CD4-positive, alpha-beta memory T cell (primary cell): ENCODE measurements at regions not wholly inside any gene's neighbourhood (a gene's known extent, or its start where the extent isn't known, plus 50 kb on each side); places are given as distances from the start of the nearest gene placed in this dataset.

Source experiments
- CTCF ChIA-PET: fragments of 350-600 bp; sonication (Branson Sonifier 250); formaldehyde crosslinking; loops from one replicate; lab custom pipeline; 2021; ENCODE audit warnings: inconsistent platforms; ENCODE audit not compliant: partially characterized antibody; lab: Charles Lee
- POLR2A ChIA-PET: fragments of 350-600 bp; sonication (Branson Sonifier 250); formaldehyde crosslinking; loops from one replicate; lab custom pipeline; 2021; ENCODE audit not compliant: partially characterized antibody; lab: Charles Lee
- DNase-seq, 5 donors: peaks; one replicate each; pipeline versions ENCODE4 v3.0.0 to v3.0.0-alpha.2; 2020 to 2022; ENCODE audit warnings: mixed read lengths in 1 of 5
- H3K27ac ChIP-seq: one replicate; pipeline ENCODE4 v1.7.0; 2013; ENCODE audit warnings: low read depth, low read length
- H3K27me3 ChIP-seq: 2 replicates; pipeline ENCODE4 v1.7.0; 2013; ENCODE audit warnings: mild to moderate bottlenecking, low read length, moderate library complexity; ENCODE audit not compliant: insufficient read depth
- H3K36me3 ChIP-seq: 2 replicates; pipeline ENCODE4 v1.7.0; 2013; ENCODE audit warnings: mild to moderate bottlenecking, low read length, moderate library complexity; ENCODE audit not compliant: insufficient read depth
- H3K4me1 ChIP-seq: 2 replicates; pipeline ENCODE4 v1.7.0; 2013; ENCODE audit warnings: mild to moderate bottlenecking, low read length, moderate library complexity; ENCODE audit not compliant: insufficient read depth
- H3K4me3 ChIP-seq, 2 donors: one replicate each; pipeline ENCODE4 v1.7.0; 2013; ENCODE audit warnings: low read length in 2 of 2, mild to moderate bottlenecking in 1 of 2
- H3K9me3 ChIP-seq, 2 donors: one replicate each; pipeline ENCODE4 v1.7.0; 2013; ENCODE audit warnings: low read length in 2 of 2, control low read depth in 1 of 2; ENCODE audit not compliant: control insufficient read depth in 1 of 2
- H3K27ac Mint-ChIP-seq, 7 donors: one replicate each; pipeline ENCODE4 v1.8.0; 2020 to 2021; ENCODE audit warnings: mixed read lengths in 7 of 7, mild to moderate bottlenecking in 6 of 7, inconsistent platforms in 3 of 7, moderate library complexity in 3 of 7
- H3K27me3 Mint-ChIP-seq, 2 donors: one replicate each; pipeline ENCODE4 v1.8.0; 2020 to 2021; ENCODE audit warnings: mixed read lengths in 2 of 2
- H3K36me3 Mint-ChIP-seq, 2 donors: one replicate each; pipeline ENCODE4 v1.8.0; 2020 to 2021; ENCODE audit warnings: mixed read lengths in 2 of 2, inconsistent platforms in 1 of 2, mild to moderate bottlenecking in 1 of 2
- H3K4me1 Mint-ChIP-seq, 4 donors: one replicate each; pipeline ENCODE4 v1.8.0; 2020 to 2021; ENCODE audit warnings: mixed read lengths in 4 of 4, mild to moderate bottlenecking in 1 of 4
- H3K4me3 Mint-ChIP-seq, 8 donors: one replicate each; pipeline ENCODE4 v1.8.0; 2020 to 2021; ENCODE audit warnings: mixed read lengths in 8 of 8, mild to moderate bottlenecking in 7 of 8, moderate library complexity in 6 of 8, inconsistent platforms in 3 of 8
- H3K9me3 Mint-ChIP-seq, 8 donors: one replicate each; pipeline ENCODE4 v1.8.0; 2020 to 2021; ENCODE audit warnings: mixed read lengths in 8 of 8, mild to moderate bottlenecking in 5 of 8, inconsistent platforms in 3 of 8, moderate library complexity in 1 of 8
- intact Hi-C: fragments of 100-400 bp; cut with micrococcal nuclease; formaldehyde crosslinking; loops from one replicate; pipeline ENCODE4 v1.15.1; 2023

DNA sequence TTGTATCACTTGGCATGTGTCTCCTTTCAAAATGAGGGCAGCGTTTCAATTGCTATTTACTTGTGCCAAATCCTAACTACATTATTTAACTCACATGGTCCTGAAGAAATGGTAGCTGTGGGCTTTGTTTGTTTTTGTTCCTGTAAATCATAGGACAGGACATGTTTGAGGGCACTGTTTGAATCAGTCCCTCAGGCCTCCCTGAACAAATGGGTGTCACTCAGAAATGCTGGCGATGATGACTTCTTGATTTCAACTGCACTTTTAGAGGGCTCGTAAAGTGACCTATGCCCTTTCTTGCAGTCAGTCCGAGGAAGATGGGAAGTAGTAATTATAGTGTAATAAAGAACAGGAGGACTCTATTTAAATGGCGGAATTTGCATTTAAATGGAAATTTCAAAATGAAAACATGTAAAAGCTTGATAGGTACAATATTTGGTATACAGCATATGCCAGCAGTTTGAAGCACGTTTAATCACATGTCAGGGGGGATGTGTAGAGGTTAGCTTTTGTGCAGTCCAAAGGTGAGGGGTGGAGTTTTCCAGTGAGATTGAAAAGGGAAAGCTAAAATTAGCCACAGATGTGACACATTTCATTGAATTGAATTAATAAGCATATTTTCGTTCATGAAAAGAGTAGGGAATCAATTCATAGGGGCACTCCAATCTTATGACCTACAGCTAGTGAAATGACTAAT, 1958.7 kb upstream of the IGFBP7 start:
- Mint-ChIP-seq H3K4me1 (no peaks in the 10 kb centered on the region), H3K4me3 (no peak overlapping the region), H3K27me3 (no peaks in the 10 kb centered on the region), H3K9me3 (peaks cover 0 to 37% (median 12%) of the 10 kb centered on the region in 8 donors), H3K36me3 (no peaks in the 10 kb centered on the region), H3K27ac (no peak overlapping the region)
- Histone ChIP-seq H3K9me3 (peaks cover 0 to 6% of the 10 kb centered on the region in 2 donors), H3K27me3 (no peaks in the 10 kb centered on the region), H3K36me3 (no peaks in the 10 kb centered on the region), H3K4me1 (no peaks in the 10 kb centered on the region), H3K27ac (no peak overlapping the region), H3K4me3 (no peak overlapping the region)
- POLR2A ChIA-PET, result no interaction called here
- DNase-seq, result no peak
- intact Hi-C loops, result no loop called here
- CTCF ChIA-PET, result no interaction called here

DNA sequence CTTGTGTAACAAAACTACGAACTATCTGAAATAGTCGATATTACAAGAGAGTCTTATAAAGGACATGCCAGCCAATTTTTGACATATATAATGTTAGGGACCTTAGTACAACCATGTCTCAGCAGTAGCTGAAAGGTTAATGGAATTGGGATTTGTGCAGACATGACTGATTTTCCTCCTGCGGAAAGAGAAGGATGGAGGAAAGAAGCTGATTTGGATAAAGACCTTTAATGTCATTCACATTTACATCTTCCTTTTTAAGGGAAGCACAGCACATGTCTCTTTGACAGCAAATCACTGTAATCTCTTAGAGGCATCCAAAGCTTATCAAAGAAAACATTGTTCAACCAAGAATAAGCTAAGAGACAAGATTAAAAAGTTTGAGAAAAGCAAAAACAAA, 1976.2 kb upstream of the IGFBP7 start:
- CTCF ChIA-PET, result no interaction called here

DNA sequence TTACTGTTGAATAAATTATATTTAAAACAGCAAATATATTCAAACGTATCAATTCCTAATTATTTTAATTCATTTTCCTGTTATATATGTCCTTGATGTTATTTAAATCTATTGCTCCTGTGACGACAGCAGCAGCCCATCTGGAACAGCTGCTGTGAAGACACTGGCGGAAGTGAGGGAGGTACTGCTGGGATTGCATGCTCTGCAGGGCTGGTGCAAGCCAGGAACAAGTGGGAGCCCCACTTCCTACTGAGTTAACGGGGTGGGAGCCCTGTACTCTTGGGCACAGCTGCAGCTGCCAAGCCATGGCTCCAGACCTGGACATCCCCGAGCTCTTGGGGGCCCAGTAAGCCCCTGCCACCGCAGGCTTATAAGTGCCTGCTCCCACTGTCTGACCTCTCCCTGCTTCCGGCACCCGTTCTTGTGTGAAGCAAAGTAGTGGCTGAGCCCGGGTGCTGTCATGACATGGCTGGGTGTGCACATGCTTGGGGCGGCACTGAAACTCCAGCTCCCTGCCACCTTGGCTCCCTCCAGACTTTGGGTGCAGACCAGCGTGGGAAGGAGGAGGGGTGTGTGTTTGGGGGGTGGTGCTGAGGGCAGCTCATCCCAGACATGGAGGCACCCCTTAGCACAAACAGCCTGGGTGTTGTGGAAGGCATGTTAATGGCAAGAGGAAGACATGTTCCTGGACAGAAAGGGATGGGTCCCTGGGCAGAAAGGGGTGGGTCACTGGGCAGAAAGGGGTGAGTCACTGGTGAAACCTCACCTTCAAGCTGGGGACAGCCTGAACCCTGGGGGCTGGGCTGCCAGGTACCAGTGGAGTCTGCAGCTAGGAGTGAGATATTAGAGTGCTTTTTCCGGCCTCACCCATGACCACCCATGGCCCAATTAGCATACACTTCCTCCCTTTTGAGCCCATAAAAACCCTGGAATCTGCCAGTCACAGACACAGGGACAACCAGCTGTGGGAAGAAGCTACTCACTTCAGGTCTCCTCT, 1981.3 kb upstream of the IGFBP7 start:
- ChIA-PET CTCF (no interaction called here), POLR2A (no interaction called here)
- H3K4me1 Mint-ChIP-seq, result no peaks in the 10 kb centered on the region
- H3K36me3 ChIP-seq, result no peaks in the 10 kb centered on the region
- no peaks in the 10 kb centered on the region for H3K27me3 ChIP-seq
- H3K9me3 Mint-ChIP-seq, result peaks cover 0 to 12% (median 8%) of the 10 kb centered on the region in 8 donors
- DNase-seq, result no peak
- H3K4me3 Mint-ChIP-seq, result no peak overlapping the region
- no peaks in the 10 kb centered on the region for H3K9me3 ChIP-seq
- H3K27ac ChIP-seq, result no peak overlapping the region
- no peaks in the 10 kb centered on the region for H3K27me3 Mint-ChIP-seq
- intact Hi-C loops, result no loop called here
- H3K36me3 Mint-ChIP-seq, result no peaks in the 10 kb centered on the region
- H3K4me3 ChIP-seq, result no peak overlapping the region
- H3K27ac Mint-ChIP-seq, result no peak overlapping the region
- H3K4me1 ChIP-seq, result no peaks in the 10 kb centered on the region

More for the DNA sequence above, 1976.2 kb upstream of the IGFBP7 start:
- Histone ChIP-seq H3K36me3 (no peaks in the 10 kb centered on the region), H3K27me3 (no peaks in the 10 kb centered on the region), H3K27ac (no peak overlapping the region), H3K9me3 (no peaks in the 10 kb centered on the region), H3K4me1 (no peaks in the 10 kb centered on the region), H3K4me3 (no peak overlapping the region)
- Mint-ChIP-seq H3K27ac (no peak overlapping the region), H3K27me3 (no peaks in the 10 kb centered on the region), H3K36me3 (no peaks in the 10 kb centered on the region), H3K4me3 (no peak overlapping the region), H3K9me3 (peaks cover 0 to 17% (median 6%) of the 10 kb centered on the region in 8 donors), H3K4me1 (no peaks in the 10 kb centered on the region)
- intact Hi-C loops, result no loop called here
- POLR2A ChIA-PET, result no interaction called here
- DNase-seq, result no peak

DNA sequence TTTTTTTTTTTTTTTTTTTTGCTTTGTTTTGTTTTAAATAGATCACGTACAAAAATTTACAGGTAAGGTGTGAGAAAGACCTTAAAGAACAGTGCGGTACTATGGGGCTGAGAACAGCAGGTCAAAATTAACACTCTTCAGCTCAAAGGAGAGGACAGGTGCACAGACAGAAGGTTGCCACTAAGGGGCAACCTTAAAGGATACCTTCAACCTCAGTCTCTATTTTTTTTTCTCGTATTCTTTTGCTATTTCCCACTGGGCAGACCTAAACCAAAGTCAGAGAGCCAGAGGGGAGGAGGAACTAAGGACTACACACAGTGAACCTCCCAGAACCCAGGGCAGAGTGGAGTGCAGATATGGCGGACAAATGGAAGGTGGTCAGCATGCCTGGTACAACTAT, 1984.3 kb upstream of the IGFBP7 start:
- intact Hi-C loops, result no loop called here
- Histone ChIP-seq H3K4me3 (no peak overlapping the region), H3K27ac (no peak overlapping the region), H3K27me3 (no peaks in the 10 kb centered on the region), H3K4me1 (no peaks in the 10 kb centered on the region), H3K36me3 (no peaks in the 10 kb centered on the region), H3K9me3 (no peaks in the 10 kb centered on the region)
- Mint-ChIP-seq H3K4me1 (no peaks in the 10 kb centered on the region), H3K36me3 (no peaks in the 10 kb centered on the region), H3K9me3 (peaks cover 0 to 13% (median 7%) of the 10 kb centered on the region in 8 donors), H3K27me3 (no peaks in the 10 kb centered on the region), H3K4me3 (no peak overlapping the region), H3K27ac (no peak overlapping the region)
- ChIA-PET POLR2A (no interaction called here), CTCF (no interaction called here)
- DNase-seq, result no peak

DNA sequence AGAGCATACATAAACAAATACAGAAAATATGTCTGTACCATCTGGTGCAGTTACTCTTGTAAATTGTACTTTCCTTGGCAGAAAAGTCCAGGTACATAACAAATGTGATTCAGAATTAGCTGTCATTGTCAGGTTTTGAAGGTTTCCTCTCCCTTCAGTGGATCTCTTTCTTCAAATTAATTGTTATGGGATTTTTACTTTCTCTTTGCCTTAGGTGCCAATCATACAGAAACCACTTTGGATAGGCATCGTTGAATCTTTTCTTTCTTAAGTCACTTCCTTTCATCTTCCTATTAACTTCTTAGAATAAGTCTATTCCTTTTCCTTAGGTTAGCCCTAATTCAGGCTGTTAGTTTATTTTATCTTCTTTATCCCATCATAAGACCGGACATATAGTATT, 1992.1 kb upstream of the IGFBP7 start:
- intact Hi-C loops, result no loop called here
- Histone ChIP-seq H3K4me3 (no peak overlapping the region), H3K27me3 (no peaks in the 10 kb centered on the region), H3K4me1 (no peaks in the 10 kb centered on the region), H3K9me3 (no peaks in the 10 kb centered on the region), H3K36me3 (no peaks in the 10 kb centered on the region), H3K27ac (no peak overlapping the region)
- DNase-seq, result no peak
- Mint-ChIP-seq H3K27ac (no peak overlapping the region), H3K4me3 (no peak overlapping the region), H3K9me3 (peaks cover 2 to 18% (median 9%) of the 10 kb centered on the region in 8 donors), H3K27me3 (no peaks in the 10 kb centered on the region), H3K36me3 (no peaks in the 10 kb centered on the region), H3K4me1 (no peaks in the 10 kb centered on the region)
- ChIA-PET CTCF (no interaction called here), POLR2A (no interaction called here)

DNA sequence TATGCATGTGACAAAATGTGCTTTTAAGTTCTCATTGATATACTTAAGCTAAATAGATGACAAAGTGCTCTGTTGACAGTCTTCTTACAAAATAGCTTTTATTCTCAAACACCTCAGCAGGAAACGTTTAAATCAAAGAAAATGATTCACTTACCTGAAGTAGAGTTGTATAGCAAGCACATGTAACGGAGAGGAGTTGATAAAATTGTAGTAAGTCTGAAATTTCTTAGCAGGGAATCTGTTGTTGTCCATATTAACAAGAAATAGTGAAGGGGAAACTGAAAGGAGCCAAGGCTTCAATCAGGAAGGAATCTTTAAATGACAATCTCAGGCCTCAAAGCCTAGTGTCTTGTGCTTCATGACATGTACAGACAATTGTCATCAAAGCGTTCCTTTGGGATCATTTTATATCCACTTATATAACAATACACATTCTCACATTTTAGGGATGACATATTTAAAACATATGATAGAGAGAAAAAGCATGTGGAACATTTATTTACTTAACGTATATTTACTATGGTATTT, 2010.2 kb upstream of the IGFBP7 start:
- Histone ChIP-seq H3K4me1 (no peaks in the 10 kb centered on the region), H3K27me3 (no peaks in the 10 kb centered on the region), H3K9me3 (no peaks in the 10 kb centered on the region), H3K4me3 (no peak overlapping the region), H3K27ac (no peak overlapping the region), H3K36me3 (no peaks in the 10 kb centered on the region)
- intact Hi-C loops, result no loop called here
- H3K4me3 Mint-ChIP-seq, result no peak overlapping the region
- no peak overlapping the region for H3K27ac Mint-ChIP-seq
- H3K4me1 Mint-ChIP-seq, result no peaks in the 10 kb centered on the region
- ChIA-PET CTCF (no interaction called here), POLR2A (no interaction called here)
- no peaks in the 10 kb centered on the region for H3K27me3 Mint-ChIP-seq
- H3K36me3 Mint-ChIP-seq, result no peaks in the 10 kb centered on the region
- DNase-seq, result no peak
- peaks cover 2 to 14% (median 7%) of the 10 kb centered on the region in 8 donors for H3K9me3 Mint-ChIP-seq

DNA sequence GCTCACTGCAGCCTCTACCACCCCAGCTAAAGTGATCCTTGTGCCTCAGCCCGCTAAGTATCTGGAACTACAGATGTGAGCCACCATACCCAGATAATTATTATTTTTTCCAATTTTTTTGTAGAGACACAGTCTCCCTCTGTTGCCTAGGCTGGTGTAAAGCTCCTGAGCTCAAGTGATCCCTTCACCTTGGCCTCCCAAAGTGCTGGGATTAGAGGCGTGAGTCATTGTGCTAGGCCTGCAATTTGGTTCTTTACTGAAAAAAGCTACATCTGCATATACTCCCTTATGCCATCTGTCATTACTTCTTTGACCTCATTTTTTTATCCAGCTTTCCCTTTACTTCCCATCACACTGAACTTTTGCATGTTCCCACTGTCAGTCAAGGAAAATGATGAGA, 2012.4 kb upstream of the IGFBP7 start:
- no peak for DNase-seq
- Histone ChIP-seq H3K27ac (no peak overlapping the region), H3K27me3 (no peaks in the 10 kb centered on the region), H3K36me3 (no peaks in the 10 kb centered on the region), H3K9me3 (no peaks in the 10 kb centered on the region), H3K4me1 (no peaks in the 10 kb centered on the region), H3K4me3 (no peak overlapping the region)
- no peak overlapping the region for H3K27ac Mint-ChIP-seq
- H3K36me3 Mint-ChIP-seq, result no peaks in the 10 kb centered on the region
- H3K27me3 Mint-ChIP-seq, result no peaks in the 10 kb centered on the region
- no peaks in the 10 kb centered on the region for H3K4me1 Mint-ChIP-seq
- H3K9me3 Mint-ChIP-seq, result peaks cover 4 to 14% (median 9%) of the 10 kb centered on the region in 8 donors
- H3K4me3 Mint-ChIP-seq, result no peak overlapping the region
- ChIA-PET CTCF (no interaction called here), POLR2A (no interaction called here)
- intact Hi-C loops, result no loop called here
